ACC112 (cell line): ENCODE measurements at regions not wholly inside any gene's neighbourhood (a gene's known extent, or its start where the extent isn't known, plus 50 kb on each side); places are given as distances from the start of the nearest gene placed in this dataset.
"Not testable (repeated sequence)": the region's sequence is repeated elsewhere in the genome, so short reads cannot be mapped to it uniquely, and the experiment has no call there.

Experiments used
- H2AFZ ChIP-seq: fragments of 200-600 bp; sonication (generic); one replicate; pipeline ENCODE4 v1.6.0; 2017; ENCODE audit warnings: antibody characterized with exemption, low read length; ENCODE audit not compliant: unreplicated experiment
- H3K27ac ChIP-seq: fragments of 200-600 bp; sonication (generic); 2 replicates; pipeline ENCODE4 v1.5.1; 2014; ENCODE audit warnings: low read depth, mild to moderate bottlenecking, antibody characterized with exemption, low read length, moderate library complexity
- H3K27me3 ChIP-seq: fragments of 200-600 bp; sonication (generic); 2 replicates; pipeline ENCODE4 v1.6.1; 2014; ENCODE audit warnings: mild to moderate bottlenecking, antibody characterized with exemption, low read length, moderate library complexity, mixed read lengths; ENCODE audit not compliant: insufficient read depth
- H3K36me3 ChIP-seq: fragments of 200-600 bp; sonication (generic); 2 replicates; pipeline ENCODE4 v1.6.1; 2016; ENCODE audit warnings: mild to moderate bottlenecking, antibody characterized with exemption, low read length, moderate library complexity, mixed read lengths; ENCODE audit not compliant: insufficient read depth
- H3K4me1 ChIP-seq: fragments of 200-600 bp; sonication (generic); one replicate; pipeline ENCODE4 v1.6.1; 2016; ENCODE audit warnings: low read length, mixed read lengths; ENCODE audit not compliant: insufficient read depth, unreplicated experiment, control insufficient read depth
- H3K4me3 ChIP-seq: fragments of 200-600 bp; sonication (generic); 2 replicates; pipeline ENCODE4 v1.5.1; 2014; ENCODE audit warnings: mild to moderate bottlenecking, low read depth, low read length
- H3K79me2 ChIP-seq: fragments of 200-600 bp; sonication (generic); one replicate; pipeline ENCODE4 v1.6.0; 2016; ENCODE audit warnings: low read length; ENCODE audit not compliant: control insufficient read depth, unreplicated experiment, insufficient read depth

DNA sequence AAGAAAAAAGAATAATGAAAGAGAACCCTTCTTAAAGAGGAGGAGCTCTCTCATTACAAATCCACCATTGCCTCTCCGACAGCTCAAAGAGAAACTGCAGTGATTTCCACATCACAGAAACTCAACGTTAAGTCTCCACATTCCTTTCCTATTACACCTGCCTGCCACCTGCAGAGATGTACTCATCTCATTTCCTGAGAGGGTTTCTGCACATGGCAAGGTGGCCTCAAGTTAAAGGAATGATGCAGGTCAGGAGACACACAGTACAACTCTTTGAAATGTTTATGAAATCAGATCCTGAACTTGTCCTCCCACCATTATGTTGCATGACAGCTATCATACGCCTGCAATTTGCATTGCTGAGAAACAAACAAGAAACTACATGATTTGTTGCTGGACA is 458.4 kb upstream of the ADAMTS9 start:
- H3K4me1 ChIP-seq: no peaks in the 10 kb centered on the region
- H3K27ac ChIP-seq: no peak overlapping the region
- no peak overlapping the region for H2AFZ ChIP-seq
- no peaks in the 10 kb centered on the region for H3K27me3 ChIP-seq
- H3K4me3 ChIP-seq: no peak overlapping the region
- no peaks in the 10 kb centered on the region for H3K79me2 ChIP-seq
- H3K36me3 ChIP-seq: no peaks in the 10 kb centered on the region

DNA sequence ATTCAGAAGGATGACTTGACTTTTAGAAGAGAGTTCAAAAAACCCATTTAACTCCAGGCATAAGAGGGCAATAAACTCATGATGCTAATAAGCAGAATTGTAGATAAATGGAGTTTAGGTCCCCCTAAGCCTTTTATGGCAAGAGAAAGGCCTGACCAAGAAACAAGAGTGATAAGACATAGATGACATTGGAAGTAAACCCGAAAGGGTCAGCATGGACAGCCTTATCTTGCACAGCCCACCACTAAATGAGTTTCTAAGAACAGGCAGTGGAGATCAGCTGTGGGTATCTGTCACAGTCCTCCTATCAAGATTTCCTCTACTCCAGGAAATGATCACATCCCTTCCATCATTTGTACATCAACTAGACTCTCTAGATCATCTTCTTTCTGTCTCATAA is 457.9 kb upstream of the ADAMTS9 start:
- no peak overlapping the region for H3K4me3 ChIP-seq
- H3K36me3 ChIP-seq: no peaks in the 10 kb centered on the region
- no peaks in the 10 kb centered on the region for H3K27me3 ChIP-seq
- no peaks in the 10 kb centered on the region for H3K4me1 ChIP-seq
- no peak overlapping the region for H2AFZ ChIP-seq
- no peaks in the 10 kb centered on the region for H3K79me2 ChIP-seq
- H3K27ac ChIP-seq: no peak overlapping the region

DNA sequence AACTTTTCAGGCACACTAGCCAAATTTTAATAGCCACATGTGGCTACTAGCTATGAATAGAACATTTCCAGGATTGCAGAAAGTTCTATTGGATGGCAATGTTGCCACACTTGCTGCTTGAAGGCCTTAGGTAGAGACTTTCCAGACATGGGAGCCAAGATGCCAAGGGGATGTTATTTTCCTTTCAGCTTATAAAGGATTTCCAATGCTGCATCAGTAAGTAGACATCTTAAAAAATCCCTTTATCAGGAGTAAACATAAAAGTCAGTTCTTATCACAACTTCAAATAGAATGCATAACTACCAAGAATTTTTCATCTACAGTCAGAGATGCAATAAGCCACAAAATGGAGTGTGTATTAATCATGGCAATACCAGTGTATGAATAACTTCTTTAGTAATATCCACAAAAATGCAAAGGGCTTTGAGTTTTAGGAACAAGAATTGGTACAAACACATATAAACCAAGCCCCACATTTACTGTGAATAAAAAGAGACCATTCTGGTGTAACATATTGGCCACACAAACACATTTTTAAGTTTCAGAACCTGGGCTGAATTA is 457.1 kb upstream of the ADAMTS9 start:
- Histone ChIP-seq H3K27me3 (no peaks in the 10 kb centered on the region), H3K36me3 (no peaks in the 10 kb centered on the region), H3K79me2 (no peaks in the 10 kb centered on the region), H3K4me1 (no peaks in the 10 kb centered on the region), H2AFZ (no peak overlapping the region), H3K27ac (no peak overlapping the region), H3K4me3 (no peak overlapping the region)

DNA sequence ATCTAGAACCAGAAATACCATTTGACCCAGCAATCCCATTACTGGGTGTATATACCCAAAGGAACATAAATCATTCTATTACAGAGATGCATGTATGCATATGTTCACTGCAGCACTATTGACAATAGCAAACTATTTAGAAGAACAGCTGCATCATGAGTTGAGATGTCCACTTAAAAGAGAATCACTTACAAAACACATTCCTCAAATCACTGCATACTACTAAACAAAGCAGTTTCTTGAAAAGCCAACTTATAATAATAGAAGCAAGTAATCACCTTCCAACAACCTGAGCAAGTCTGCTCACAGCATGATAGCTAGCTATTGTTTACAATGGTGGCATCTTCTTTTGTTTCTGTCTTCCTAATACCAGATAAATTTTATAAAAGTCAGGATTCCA is 454.7 kb upstream of the ADAMTS9 start:
- no peaks in the 10 kb centered on the region for H3K27me3 ChIP-seq
- no peak overlapping the region for H2AFZ ChIP-seq
- no peaks in the 10 kb centered on the region for H3K79me2 ChIP-seq
- H3K4me1 ChIP-seq: no peaks in the 10 kb centered on the region
- no peaks in the 10 kb centered on the region for H3K36me3 ChIP-seq
- no peak overlapping the region for H3K27ac ChIP-seq
- no peak overlapping the region for H3K4me3 ChIP-seq

DNA sequence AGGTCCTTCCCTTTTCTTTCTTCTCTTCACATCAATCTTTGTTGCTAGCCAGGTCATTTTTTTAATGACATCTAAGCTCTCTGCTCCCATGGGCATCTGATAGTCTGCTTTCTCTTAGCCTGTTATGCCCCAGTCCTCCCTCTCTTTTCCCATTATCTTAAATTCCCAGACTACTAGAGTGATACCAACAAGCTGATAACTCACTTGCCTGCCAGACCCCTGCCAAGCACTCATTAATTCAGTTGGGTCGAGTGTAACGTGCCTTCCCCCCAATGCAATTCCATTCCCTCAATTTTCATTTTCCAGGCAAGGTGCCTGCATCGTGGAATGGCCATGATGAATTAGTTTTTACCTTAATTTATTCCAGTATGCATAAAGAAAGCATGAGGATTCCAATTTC is 450.8 kb upstream of the ADAMTS9 start:
- H3K4me3 ChIP-seq: no peak overlapping the region
- no peaks in the 10 kb centered on the region for H3K36me3 ChIP-seq
- H3K27me3 ChIP-seq: no peaks in the 10 kb centered on the region
- H3K4me1 ChIP-seq: no peaks in the 10 kb centered on the region
- no peak overlapping the region for H2AFZ ChIP-seq
- H3K27ac ChIP-seq: no peak overlapping the region
- H3K79me2 ChIP-seq: no peaks in the 10 kb centered on the region

DNA sequence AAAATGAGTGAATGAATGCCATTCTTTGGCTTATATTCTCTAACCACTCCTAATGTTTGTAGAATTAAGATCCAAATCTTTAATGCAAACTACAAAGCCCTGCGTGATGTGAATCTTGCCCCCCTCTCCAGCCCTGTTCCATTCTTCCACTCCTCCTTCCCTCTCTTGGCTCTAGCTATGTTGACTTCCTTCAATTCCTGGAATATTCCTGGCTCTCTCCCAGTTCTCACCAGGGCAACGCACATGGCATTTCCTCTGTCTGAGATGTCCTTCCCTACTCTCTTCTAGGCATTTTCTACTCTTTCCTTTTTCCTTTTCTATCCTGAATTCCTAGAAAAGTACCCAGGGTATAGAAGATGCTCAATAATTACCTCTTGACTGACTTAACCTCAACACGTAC is 446.0 kb upstream of the ADAMTS9 start:
- H3K4me3 ChIP-seq, H3K27me3 ChIP-seq, H2AFZ ChIP-seq, H3K36me3 ChIP-seq, H3K4me1 ChIP-seq, H3K27ac ChIP-seq, H3K79me2 ChIP-seq: not testable (repeated sequence)

DNA sequence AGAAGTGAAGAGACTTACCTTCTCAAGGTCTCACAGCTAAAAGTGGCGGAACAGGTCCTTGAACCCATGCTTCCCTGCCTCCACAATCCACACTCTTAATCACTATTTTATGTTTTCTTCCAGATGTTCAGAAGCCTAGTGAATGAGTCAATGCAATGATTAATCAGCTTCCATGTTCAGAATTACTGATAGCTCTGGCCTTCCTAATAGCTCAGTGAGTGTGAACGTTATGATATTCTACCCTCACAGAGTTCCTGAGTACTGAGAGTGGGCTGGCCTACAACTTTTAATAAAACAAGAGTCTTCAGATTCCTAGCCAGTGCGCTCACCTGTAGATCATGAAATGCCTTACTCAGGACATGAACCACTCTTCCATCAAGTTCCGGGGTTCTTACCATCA is 443.0 kb upstream of the ADAMTS9 start:
- Histone ChIP-seq H3K27me3 (no peaks in the 10 kb centered on the region), H3K27ac (no peak overlapping the region), H3K79me2 (no peaks in the 10 kb centered on the region), H3K4me1 (no peaks in the 10 kb centered on the region), H3K36me3 (no peaks in the 10 kb centered on the region), H2AFZ (no peak overlapping the region), H3K4me3 (no peak overlapping the region)

DNA sequence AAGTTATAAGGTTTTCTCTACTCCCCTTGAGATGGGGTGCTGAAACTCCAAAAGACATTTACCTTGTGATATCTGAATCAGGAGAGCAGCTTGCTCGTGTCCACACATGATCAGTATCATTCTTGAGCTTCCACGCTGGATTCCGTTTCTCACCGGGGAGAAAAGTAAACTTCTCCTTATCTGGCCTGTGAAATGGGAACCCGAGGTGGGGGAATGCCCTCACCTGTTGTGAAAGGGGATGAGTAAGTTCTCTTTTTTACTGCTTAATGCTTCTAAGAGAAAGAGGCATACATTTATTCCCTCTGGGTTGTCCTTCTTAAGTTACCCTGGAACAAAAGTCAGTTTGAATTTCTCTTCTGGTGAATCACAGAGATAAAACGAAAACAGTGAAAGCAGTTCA is 440.5 kb upstream of the ADAMTS9 start:
- H3K4me3 ChIP-seq: no peak overlapping the region

DNA sequence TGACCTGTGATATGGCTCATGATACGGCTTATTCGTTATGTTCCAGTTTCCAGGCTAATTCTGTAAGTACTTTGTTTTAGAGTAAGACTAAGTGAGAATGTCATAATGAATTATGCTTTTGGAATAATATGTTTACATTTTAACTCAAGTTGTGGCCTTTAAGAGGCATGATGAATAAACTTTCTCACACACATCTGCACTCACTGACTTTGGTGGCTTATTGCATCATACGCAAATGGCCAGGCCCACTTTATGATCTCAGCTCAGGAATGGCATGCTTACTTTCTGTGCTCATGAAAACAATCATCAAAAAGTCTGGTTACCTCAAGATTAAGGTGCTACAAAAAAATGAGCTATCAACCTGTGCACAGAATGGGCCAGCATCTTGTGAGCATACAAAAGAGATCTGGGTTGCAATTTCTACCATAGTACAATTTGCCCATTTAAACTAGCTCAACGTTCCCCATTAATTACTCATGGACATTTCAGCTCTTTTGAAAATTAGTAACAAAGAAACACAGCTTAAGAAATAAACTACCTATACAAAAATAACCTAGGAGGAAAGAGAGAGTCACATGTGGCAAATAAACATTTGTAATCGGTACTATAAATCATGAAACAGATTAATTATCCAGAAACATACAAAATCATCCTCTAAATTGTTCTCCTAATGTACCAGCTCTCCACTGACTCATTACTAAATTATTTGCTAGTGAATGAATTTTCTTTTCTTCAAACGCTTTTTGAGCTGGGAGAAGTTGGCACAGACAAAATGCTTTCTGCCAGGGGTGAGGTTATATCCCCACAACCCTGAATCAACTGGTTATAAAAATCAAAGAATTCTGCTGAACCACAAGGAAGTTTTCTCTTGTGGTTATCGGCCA is 439.0 kb upstream of the ADAMTS9 start:
- Histone ChIP-seq H3K4me3 (no peak overlapping the region), H2AFZ (no peak overlapping the region), H3K79me2 (no peaks in the 10 kb centered on the region), H3K27me3 (no peaks in the 10 kb centered on the region), H3K4me1 (no peaks in the 10 kb centered on the region), H3K36me3 (no peaks in the 10 kb centered on the region), H3K27ac (peak overlapping the region; percentile 48)

More for the DNA sequence above, 440.5 kb upstream of the ADAMTS9 start:
- Histone ChIP-seq H3K36me3 (no peaks in the 10 kb centered on the region), H3K27ac (no peak overlapping the region), H3K4me1 (no peaks in the 10 kb centered on the region), H3K79me2 (no peaks in the 10 kb centered on the region), H2AFZ (no peak overlapping the region), H3K27me3 (no peaks in the 10 kb centered on the region)

DNA sequence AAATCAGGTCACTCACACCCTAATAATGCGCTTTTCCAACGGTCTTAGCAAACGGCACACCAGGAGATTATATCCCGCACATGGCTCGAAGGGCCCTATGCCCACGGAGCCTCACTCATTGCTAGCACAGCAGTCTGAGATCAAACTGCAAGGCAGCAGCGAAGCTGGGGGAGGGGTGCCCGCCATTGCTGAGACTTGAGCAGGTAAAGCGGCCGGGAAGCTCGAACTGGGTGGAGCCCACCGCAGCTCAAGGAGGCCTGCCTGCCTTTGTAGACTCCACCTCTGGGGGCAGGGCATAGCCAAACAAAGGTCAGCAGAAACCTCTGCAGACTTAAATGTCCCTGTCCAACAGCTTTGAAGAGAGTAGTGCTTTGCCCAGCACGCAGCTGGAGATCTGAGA is 432.4 kb upstream of the ADAMTS9 start:
- H3K27ac ChIP-seq, H3K4me3 ChIP-seq, H3K4me1 ChIP-seq, H3K27me3 ChIP-seq, H2AFZ ChIP-seq, H3K36me3 ChIP-seq, H3K79me2 ChIP-seq: not testable (repeated sequence)

DNA sequence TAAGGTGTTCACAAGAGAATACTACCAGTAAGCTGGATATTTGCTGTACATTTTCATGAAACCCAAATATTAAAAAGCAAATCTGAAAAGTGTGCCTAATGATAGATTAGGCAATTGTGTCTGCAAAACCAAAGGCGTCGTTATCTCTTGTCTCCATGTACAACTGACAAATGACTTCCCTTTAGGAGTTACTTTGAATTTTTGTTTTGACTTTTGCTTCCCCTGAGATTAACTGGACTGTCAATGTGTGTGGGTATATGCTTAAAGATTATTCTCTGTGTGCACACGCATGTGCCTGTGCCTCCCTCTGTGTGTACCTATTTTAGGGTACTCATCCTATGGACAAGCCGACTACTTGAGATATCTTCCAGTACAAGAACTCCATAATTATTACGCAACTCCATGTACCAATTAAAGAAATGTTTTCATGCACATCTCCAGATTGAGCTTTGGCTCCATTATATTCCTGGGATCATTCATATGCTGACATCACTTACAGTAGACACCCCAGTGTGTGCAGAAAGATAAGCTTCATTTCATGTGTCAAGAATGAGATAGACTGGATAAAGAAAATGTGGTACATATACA is 431.2 kb upstream of the ADAMTS9 start:
- Histone ChIP-seq H3K27ac (no peak overlapping the region), H3K4me1 (no peaks in the 10 kb centered on the region), H2AFZ (no peak overlapping the region), H3K36me3 (no peaks in the 10 kb centered on the region), H3K27me3 (no peaks in the 10 kb centered on the region), H3K79me2 (no peaks in the 10 kb centered on the region), H3K4me3 (no peak overlapping the region)
